CD4-positive, alpha-beta T cell treated with Interleukin-6 at 100 ng/mL for 8 hours (primary cell): ENCODE measurements at regions not wholly inside any gene's neighbourhood (a gene's known extent, or its start where the extent isn't known, plus 50 kb on each side); places are given as distances from the start of the nearest gene placed in this dataset.
"Not testable (repeated sequence)": the region's sequence is repeated elsewhere in the genome, so short reads cannot be mapped to it uniquely, and the experiment has no call there.

ENCODE experiments used
- DNase-seq: peaks from one replicate; pipeline ENCODE4 v3.0.0-alpha.2; 2020; ENCODE audit warnings: mixed read lengths, low spot score

- not testable (repeated sequence) for DNase-seq
Observed at GRCh38 chr2:87608377-87609166, 139.3 kb upstream of the PLGLB2 start.

GRCh38 chr2:87610974-87611373 is 136.9 kb upstream of the PLGLB2 start:
- DNase-seq, result not testable (repeated sequence)

DNA sequence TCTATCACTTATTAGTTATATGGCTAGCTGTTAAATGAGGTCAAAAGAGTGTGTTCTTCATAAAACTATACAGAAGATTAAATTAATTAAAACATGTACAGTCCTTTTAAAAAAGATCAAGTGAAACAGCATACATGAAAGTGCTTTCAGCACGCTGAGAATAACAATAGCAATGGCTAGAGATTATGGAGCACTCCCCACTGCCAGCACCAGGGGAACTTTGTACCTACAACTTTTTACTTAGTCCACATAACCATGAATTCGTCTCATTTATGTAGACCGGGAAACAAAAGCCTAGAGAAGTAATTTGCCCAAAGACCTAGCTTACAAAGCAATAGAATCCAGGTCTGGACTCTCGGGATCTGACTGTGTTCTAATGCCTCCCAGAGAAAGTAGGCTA is 136.5 kb upstream of the PLGLB2 start:
- not testable (repeated sequence) for DNase-seq

GRCh38 chr2:87611956-87612355 is 135.9 kb upstream of the PLGLB2 start:
- not testable (repeated sequence) for DNase-seq

- DNase-seq, result not testable (repeated sequence)
Observed at GRCh38 chr2:87614829-87615434, 133.0 kb upstream of the PLGLB2 start.

- DNase-seq, result not testable (repeated sequence)
Observed at GRCh38 chr2:87619121-87619520, 128.8 kb upstream of the PLGLB2 start.

DNA sequence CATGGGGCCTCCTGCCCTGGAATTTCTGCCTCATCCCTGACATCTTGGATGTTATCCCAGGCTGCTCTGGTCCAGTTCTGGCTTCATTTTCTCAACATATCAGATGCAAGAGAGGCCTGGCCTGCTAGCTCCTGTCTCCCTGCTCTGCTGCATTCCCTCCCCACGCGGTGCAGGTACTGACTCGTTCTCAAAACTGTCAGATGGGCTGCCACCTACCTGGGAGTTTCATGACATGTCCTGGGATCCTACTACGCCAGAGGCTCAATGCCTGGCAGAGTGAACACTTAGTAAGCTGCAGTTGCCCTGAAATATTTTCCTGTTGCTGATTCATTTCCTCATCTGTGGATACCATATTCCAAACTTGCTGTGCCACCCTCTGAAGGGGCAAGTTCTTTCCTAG is 126.7 kb upstream of the PLGLB2 start:
- not testable (repeated sequence) for DNase-seq

GRCh38 chr2:87622720-87623119 is 125.2 kb upstream of the PLGLB2 start:
- not testable (repeated sequence) for DNase-seq

GRCh38 chr2:87629491-87630458 is 118.1 kb upstream of the PLGLB2 start:
- DNase-seq, result not testable (repeated sequence)

- DNase-seq, result not testable (repeated sequence)
Observed at GRCh38 chr2:87630892-87631291, 117.0 kb upstream of the PLGLB2 start.

DNA sequence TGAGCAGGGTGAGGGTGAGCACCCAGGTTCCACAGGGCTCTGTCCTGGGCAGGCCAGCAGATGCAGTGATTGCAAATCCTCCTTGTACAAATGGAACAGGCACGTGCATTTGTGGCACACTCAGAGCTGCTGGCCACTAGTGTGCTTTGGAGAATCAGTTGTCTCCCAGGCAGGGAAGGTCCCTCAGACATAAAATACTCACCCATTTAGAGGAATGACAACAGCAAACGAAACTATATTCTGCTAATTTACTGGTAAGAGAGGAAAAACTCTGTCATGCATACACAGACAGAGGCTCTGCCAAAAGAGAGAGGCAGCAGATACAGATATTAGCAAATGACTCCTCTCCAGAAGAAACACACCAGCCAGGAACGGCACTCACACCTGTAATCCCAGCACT is 116.5 kb upstream of the PLGLB2 start:
- not testable (repeated sequence) for DNase-seq

DNA sequence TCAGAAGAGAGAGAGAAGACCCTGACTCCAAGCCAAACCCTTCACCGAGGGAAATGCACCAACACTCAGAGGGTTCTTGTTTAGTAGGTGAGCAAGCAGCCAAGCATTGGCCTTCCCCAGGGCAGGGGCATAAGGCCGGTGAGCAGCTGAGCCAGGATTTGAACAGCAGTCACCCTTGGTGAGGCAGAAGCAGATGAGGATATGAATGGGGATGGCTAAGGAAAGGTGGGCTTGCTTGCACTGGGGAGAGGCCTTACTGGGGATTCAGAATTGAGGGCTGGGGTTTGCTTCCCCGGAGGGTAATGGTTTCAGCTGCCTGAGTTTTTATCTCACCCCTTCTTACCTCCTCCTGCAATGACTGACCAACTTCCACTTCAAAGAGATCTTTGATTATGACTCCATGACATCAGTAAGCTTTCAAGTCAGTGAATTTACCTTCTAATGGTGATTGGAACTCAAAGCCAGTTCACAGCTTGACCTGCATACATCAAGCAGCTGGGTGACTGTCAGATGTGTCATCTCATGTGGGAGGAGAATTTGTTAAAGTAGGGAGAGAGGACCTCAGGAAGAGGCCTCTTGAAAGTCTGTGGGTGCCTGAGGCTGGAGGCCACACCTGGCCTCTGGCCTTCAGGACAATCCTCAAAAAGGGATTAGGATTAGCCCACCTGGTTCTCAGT is 114.5 kb upstream of the PLGLB2 start:
- DNase-seq, result not testable (repeated sequence)

DNA sequence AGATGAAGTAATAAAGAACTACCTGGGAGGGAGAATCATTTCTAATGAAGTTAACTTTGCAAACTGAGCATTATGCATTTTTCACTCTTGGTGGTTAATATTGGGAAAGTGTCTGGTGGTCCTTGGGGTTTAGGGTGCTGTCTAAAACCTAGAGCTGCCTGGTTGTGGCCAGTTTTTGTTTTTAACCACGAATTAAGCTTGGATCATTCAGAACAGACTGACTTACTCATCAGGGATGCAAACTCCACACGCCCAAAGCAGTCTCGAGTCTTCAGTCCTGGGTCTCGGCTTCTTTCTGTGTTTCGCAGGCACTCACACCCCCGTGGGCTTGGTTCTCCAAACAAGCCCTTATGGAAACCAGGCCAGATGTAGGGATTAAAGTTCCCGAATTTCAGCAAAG is 113.8 kb upstream of the PLGLB2 start:
- DNase-seq, result not testable (repeated sequence)

DNA sequence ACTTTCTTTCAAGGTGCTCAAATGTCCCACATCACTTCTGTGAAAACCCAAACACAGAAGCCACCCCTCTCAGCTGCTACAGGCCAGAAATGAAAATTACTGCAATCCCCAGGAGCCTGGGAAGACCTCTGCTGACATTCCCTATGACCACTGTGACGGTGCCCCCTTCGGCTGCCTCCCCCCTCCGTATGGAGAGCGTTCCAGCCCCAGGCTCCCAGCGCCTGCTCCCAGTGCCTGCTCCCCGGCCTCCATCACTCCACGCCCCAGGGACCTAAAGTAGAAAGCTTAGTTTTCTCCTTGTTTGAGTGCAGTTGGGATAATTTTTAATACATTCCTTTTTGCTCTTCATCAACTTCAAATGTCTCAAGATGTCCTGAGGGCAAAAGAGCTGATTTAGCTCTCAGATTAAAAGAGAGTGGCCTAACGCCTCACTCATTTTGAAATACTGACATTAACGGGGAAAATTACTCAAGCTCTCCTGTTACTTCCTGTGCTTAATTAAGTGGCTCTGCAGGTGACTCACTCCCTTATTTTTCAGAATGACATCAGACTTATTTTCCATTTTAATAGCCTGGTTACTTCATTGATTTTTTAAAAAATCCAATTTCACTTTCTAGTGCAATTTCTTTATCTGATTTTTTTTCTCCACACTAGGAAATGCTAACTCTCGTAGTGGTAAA is 112.8 kb upstream of the PLGLB2 start:
- DNase-seq, result not testable (repeated sequence)

- not testable (repeated sequence) for DNase-seq
Observed at GRCh38 chr2:87636246-87636645, 111.6 kb upstream of the PLGLB2 start.

- not testable (repeated sequence) for DNase-seq
Observed at GRCh38 chr2:87636735-87637134, 111.2 kb upstream of the PLGLB2 start.

DNA sequence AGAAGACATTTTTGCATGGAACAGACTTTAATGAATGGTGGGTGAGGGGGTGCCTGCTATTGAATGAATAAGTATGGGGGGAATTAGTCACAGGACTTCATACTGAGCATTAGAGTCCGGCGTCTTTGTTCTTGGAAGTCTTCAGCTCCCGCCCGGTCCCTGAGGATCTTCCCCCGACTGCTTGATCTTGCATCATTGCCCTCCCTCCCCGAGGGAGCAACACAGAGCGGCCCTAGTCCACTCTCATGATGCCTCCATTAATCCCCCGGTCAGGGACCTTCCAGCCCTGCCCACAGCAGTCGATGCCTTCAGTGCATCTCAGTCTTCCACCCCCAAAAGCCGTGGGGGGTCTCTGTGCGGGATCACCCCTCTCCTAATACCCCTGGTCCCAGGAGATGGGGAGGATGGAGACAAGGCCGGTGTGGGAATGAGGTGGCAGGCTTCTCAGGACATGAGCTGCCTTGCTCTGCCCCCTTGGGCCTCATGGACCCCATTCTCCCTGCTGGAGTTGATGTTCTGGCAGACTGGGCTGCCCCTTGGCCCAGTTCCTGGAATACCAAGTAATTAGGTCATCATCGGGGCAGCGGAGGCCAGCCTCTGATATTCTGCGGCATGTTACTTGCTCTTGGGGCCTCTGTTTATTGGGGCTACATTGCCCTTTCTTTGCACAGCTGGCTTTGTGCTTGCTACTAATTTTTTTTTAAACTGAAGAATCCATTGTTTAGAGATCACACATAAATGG is 110.5 kb upstream of the PLGLB2 start:
- not testable (repeated sequence) for DNase-seq

DNA sequence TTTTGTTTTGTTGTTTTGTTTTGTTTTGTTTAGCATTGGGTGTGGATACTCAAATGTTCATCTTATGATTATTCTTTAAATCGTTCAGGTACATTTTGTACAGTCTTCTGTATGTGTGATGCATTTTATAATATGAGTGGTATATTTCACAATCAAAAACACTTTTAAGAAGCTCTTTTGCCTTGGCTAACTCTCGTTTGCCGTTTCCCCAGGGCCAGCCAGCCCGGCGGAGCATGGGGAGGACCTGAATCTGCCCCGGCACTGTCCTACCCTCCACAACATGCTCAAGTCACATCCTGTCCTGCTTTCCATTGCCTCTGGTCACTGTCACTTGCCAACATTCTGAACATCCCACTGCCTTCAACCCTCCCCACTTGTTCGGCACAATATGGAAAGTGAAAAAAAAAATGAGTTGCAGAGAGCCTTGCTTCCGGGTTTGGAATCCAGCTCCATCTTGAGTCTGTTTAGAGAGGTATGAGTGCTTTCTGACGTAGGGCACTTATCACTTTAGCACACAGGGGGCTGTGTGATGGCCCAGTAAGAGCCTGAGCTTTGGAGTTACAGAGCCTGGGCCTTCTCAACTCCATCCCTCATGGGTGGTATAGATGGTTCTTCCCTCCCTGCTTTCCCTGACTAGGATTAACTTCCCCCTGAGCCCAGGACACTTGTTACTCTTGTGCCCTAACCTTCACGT is 109.6 kb upstream of the PLGLB2 start:
- not testable (repeated sequence) for DNase-seq

DNA sequence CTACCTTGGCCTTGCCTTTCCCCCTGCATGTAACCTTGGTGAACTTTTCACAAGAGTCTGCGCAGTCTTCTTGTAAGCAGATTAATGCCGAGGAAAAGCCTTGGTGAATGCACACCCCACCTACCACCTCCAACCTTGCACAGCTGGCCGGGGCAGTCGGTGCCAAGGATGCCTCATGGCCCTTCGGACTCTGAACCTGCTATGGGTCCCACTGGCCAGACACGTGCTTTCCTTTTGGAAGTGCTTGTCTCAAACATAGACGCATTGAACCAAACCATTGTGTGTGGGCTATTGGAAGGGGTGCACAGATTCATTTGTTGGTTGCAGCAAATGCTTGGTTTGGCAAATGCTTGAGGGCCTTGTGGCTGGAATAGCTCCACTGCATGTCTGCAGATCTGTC is 109.0 kb upstream of the PLGLB2 start:
- DNase-seq, result not testable (repeated sequence)
